MCF 10A (cell line): ENCODE measurements at regions not wholly inside any gene's neighbourhood (a gene's known extent, or its start where the extent isn't known, plus 50 kb on each side); places are given as distances from the start of the nearest gene placed in this dataset.

ENCODE experiments used
- BruUV-seq: library from RNA; stranded (reverse); fragments of 400-500 nt; replicated peaks from 2 replicates; lab custom pipeline; 2021; lab: Mats Ljungman, UMichigan
- CTCF ChIA-PET: fragments of 300-600 bp; sonication (Branson Sonifier 250); formaldehyde crosslinking; extraction: SDS; loops from one replicate; lab custom pipeline; 2021; ENCODE audit warnings: antibody characterized with exemption, inconsistent platforms; lab: Yijun Ruan, JAX
- POLR2A ChIA-PET: fragments of 300-600, 350-650 bp; sonication (Branson Sonifier 250); formaldehyde crosslinking; extraction: SDS; loops from one replicate; lab custom pipeline; 2020; ENCODE audit warnings: antibody characterized with exemption, inconsistent platforms; lab: Yijun Ruan, JAX
- DNase-seq: peaks from one replicate; pipeline ENCODE4 v3.0.0-alpha.2; 2018; ENCODE audit not compliant: unreplicated experiment
- H3K27ac Mint-ChIP-seq: one replicate; pipeline ENCODE4 v1.8.0; 2022; ENCODE audit warnings: mild to moderate bottlenecking, low read depth, mixed read lengths; ENCODE audit not compliant: unreplicated experiment
- H3K27me3 Mint-ChIP-seq: one replicate; pipeline ENCODE4 v1.8.0; 2022; ENCODE audit warnings: mixed read lengths; ENCODE audit not compliant: insufficient read depth, unreplicated experiment
- H3K36me3 Mint-ChIP-seq: one replicate; pipeline ENCODE4 v1.8.0; 2022; ENCODE audit warnings: mild to moderate bottlenecking, moderate library complexity, mixed read lengths; ENCODE audit not compliant: insufficient read depth, unreplicated experiment
- H3K4me1 Mint-ChIP-seq: one replicate; pipeline ENCODE4 v1.8.0; 2022; ENCODE audit warnings: mixed read lengths; ENCODE audit not compliant: insufficient read depth, unreplicated experiment
- H3K4me3 Mint-ChIP-seq: one replicate; pipeline ENCODE4 v1.8.0; 2022; ENCODE audit warnings: mild to moderate bottlenecking, moderate library complexity, mixed read lengths; ENCODE audit not compliant: unreplicated experiment
- H3K9me3 Mint-ChIP-seq: one replicate; pipeline ENCODE4 v1.8.0; 2022; ENCODE audit warnings: mixed read lengths; ENCODE audit not compliant: unreplicated experiment
- CTCF ChIP-seq: fragments of 200-600 bp; IDR thresholded peaks from one replicate; pipeline ENCODE4 v1.8.0; 2022; ENCODE audit warnings: antibody characterized with exemption, mild to moderate bottlenecking; ENCODE audit not compliant: unreplicated experiment
- intact Hi-C: fragments of 100-400 bp; cut with micrococcal nuclease; formaldehyde crosslinking; loops from 2 replicates; pipeline ENCODE4 v1.14.1; 2022

- H3K4me3 Mint-ChIP-seq, result no peak overlapping the region
- no peak overlapping the region for H3K27ac Mint-ChIP-seq
- H3K4me1 Mint-ChIP-seq, result no peaks in the 10 kb centered on the region
- H3K27me3 Mint-ChIP-seq, result no peaks in the 10 kb centered on the region
- no TSS peak for BruUV-seq
- ChIA-PET POLR2A (no interaction called here), CTCF (no interaction called here)
- H3K9me3 Mint-ChIP-seq, result peaks cover 24% of the 10 kb centered on the region
- no peak for TF ChIP-seq CTCF
- no peak for DNase-seq
- intact Hi-C loops, result no loop called here
- no peaks in the 10 kb centered on the region for H3K36me3 Mint-ChIP-seq
Observed at GRCh38 chr2:78077633-78078032, 555.5 kb upstream of the LRRTM4 start.

DNA sequence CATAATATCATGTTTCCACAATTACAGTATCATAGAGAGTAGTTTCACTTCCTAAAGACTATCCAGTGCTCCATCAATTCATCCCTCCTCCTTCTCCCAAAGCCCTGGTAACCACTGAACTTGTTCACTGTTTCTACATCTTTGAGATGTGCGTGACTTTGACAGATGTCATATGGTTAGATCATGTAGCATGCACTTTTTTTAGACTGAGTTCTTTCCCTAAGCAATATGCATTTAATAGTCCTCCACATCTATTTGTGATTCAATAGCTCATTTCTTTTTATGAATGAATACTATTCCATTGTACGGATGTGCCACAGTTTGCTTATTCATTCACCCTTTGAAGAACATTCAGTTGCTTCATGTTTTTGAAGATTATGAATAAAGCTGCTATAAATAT, 560.4 kb upstream of the LRRTM4 start:
- CTCF ChIA-PET, result interaction anchor here (1.0 to 1.6 kb wide), 3 partner anchors 10 to 1129 kb away, joined by 3 read pairs; no protein-coding TSS in a partner anchor
- H3K36me3 Mint-ChIP-seq, result no peaks in the 10 kb centered on the region

DNA sequence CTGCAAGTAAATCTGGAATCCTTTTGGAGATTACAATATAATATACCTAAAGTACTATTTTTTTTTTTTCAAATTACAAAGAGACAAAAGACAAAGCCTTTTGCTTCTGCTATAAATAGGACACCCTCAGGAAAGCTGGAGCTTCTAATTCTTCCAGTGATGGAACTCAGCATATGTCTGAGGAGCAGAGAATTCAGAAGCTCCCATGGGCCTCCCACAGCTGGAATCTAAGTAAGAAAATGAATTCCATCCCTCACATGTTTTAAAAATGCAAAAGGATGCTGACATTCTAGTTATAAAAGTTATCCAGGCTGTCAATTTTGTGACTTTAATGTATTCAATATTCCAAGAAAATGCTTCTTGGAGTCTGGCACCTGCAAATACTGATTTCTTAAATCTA, 571.3 kb upstream of the LRRTM4 start:
- H3K9me3 Mint-ChIP-seq, result peaks cover 8% of the 10 kb centered on the region
- intact Hi-C loops, result no loop called here
- no peak for TF ChIP-seq CTCF
- no peak overlapping the region for H3K27ac Mint-ChIP-seq
- no TSS peak for BruUV-seq
- no peak overlapping the region for H3K4me3 Mint-ChIP-seq
- no peak for DNase-seq
- POLR2A ChIA-PET, result no interaction called here
- H3K36me3 Mint-ChIP-seq, result no peaks in the 10 kb centered on the region
- no peaks in the 10 kb centered on the region for H3K27me3 Mint-ChIP-seq
- CTCF ChIA-PET, result interaction anchor here (0.8 kb wide), 1 partner anchor 10 kb away, joined by 3 read pairs; no protein-coding TSS in a partner anchor
- no peaks in the 10 kb centered on the region for H3K4me1 Mint-ChIP-seq

More for the DNA sequence above, 560.4 kb upstream of the LRRTM4 start:
- DNase-seq, result no peak
- TF ChIP-seq CTCF, result no peak
- Mint-ChIP-seq H3K27ac (no peak overlapping the region), H3K4me1 (no peaks in the 10 kb centered on the region), H3K9me3 (peaks cover 25% of the 10 kb centered on the region), H3K27me3 (no peaks in the 10 kb centered on the region), H3K4me3 (no peak overlapping the region)
- intact Hi-C loops, result no loop called here
- BruUV-seq, result no TSS peak
- POLR2A ChIA-PET, result no interaction called here

DNA sequence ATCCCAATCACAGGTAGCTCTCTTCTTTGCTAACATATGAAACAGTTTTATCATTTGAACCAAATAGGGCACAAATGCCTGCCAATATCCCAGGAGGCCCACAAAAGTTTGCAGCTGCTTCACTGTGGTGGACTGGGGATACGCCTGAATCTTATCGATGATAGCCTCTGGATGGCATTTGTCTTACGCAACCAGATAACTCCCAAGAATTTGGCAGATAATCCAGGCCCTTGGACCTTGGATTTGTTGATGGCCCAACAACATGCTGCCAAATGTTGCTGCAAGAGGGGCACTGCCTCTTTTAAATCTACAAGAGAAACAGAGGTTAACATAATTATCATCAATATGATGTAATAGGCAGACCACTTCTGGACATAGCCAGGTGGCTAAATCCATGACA, 587.1 kb upstream of the LRRTM4 start:
- TF ChIP-seq CTCF, result no peak
- Mint-ChIP-seq H3K4me1 (no peaks in the 10 kb centered on the region), H3K9me3 (peaks cover 4% of the 10 kb centered on the region), H3K27me3 (no peaks in the 10 kb centered on the region), H3K27ac (no peak overlapping the region), H3K36me3 (no peaks in the 10 kb centered on the region), H3K4me3 (no peak overlapping the region)
- CTCF ChIA-PET, result interaction anchor here (0.6 kb wide), 1 partner anchor 871 kb away, joined by 3 read pairs; no protein-coding TSS in a partner anchor
- BruUV-seq, result no TSS peak
- POLR2A ChIA-PET, result no interaction called here
- intact Hi-C loops, result no loop called here
- DNase-seq, result no peak
